Mesendoderm (in vitro differentiated cells): ENCODE measurements at regions not wholly inside any gene's neighbourhood (a gene's known extent, or its start where the extent isn't known, plus 50 kb on each side); places are given as distances from the start of the nearest gene placed in this dataset.

Experiments used
- DNase-seq: peaks from one replicate; pipeline ENCODE4 v3.0.0; 2013
- H2AK5ac ChIP-seq: 2 replicates; pipeline ENCODE4 v1.6.1; 2013; ENCODE audit warnings: low read length, inconsistent platforms
- H2BK120ac ChIP-seq: 2 replicates; pipeline ENCODE4 v1.6.1; 2013; ENCODE audit warnings: low read depth, mild to moderate bottlenecking, low read length, moderate library complexity, mixed read lengths
- H2BK15ac ChIP-seq: replicated peaks from 2 replicates; pipeline ENCODE4 v1.6.1; 2013; ENCODE audit warnings: low read depth, mild to moderate bottlenecking, moderate library complexity
- H2BK5ac ChIP-seq: 2 replicates; pipeline ENCODE4 v1.6.1; 2013; ENCODE audit warnings: low read length, inconsistent platforms
- H3K18ac ChIP-seq: 2 replicates; pipeline ENCODE4 v1.6.1; 2013; ENCODE audit warnings: mild to moderate bottlenecking, low read length, mixed read lengths
- H3K23ac ChIP-seq: one replicate; pipeline ENCODE4 v1.6.1; 2013; ENCODE audit warnings: low read length
- H3K27ac ChIP-seq: 2 replicates; pipeline ENCODE4 v1.5.1; 2013; ENCODE audit warnings: low read depth, mild to moderate bottlenecking, inconsistent platforms, low read length, moderate library complexity
- H3K27me3 ChIP-seq: 2 replicates; pipeline ENCODE4 v1.6.1; 2013; ENCODE audit warnings: low read length, control low read depth, mild to moderate bottlenecking, inconsistent platforms; ENCODE audit not compliant: insufficient read depth, poor library complexity
- H3K36me3 ChIP-seq: 2 replicates; pipeline ENCODE4 v1.6.1; 2013; ENCODE audit warnings: low read length, inconsistent platforms; ENCODE audit not compliant: control insufficient read depth, insufficient read depth
- H3K4ac ChIP-seq: one replicate; pipeline ENCODE4 v1.6.1; 2013; ENCODE audit warnings: low read depth, mild to moderate bottlenecking, low read length, moderate library complexity
- H3K4me1 ChIP-seq: 2 replicates; pipeline ENCODE4 v1.6.1; 2013; ENCODE audit warnings: low read depth, low read length, inconsistent platforms; ENCODE audit not compliant: control insufficient read depth
- H3K4me2 ChIP-seq: 2 replicates; pipeline ENCODE4 v1.6.1; 2013; ENCODE audit warnings: low read length
- H3K4me3 ChIP-seq: 2 replicates; pipeline ENCODE4 v1.5.1; 2013; ENCODE audit warnings: mild to moderate bottlenecking, low read length
- H3K56ac ChIP-seq: one replicate; pipeline ENCODE4 v1.6.1; 2013; ENCODE audit warnings: low read length
- H3K79me1 ChIP-seq: 2 replicates; pipeline ENCODE4 v1.6.1; 2013; ENCODE audit warnings: low read length, inconsistent platforms
- H3K79me2 ChIP-seq: 2 replicates; pipeline ENCODE4 v1.6.1; 2013; ENCODE audit warnings: mild to moderate bottlenecking, low read length; ENCODE audit not compliant: control insufficient read depth, insufficient read depth
- H3K9ac ChIP-seq: 2 replicates; pipeline ENCODE4 v1.6.1; 2013; ENCODE audit warnings: low read length, inconsistent platforms
- H4K5ac ChIP-seq: one replicate; pipeline ENCODE4 v1.6.1; 2013; ENCODE audit warnings: low read length
- H4K8ac ChIP-seq: one replicate; pipeline ENCODE4 v1.6.1; 2013; ENCODE audit warnings: low read depth, mild to moderate bottlenecking, control low read depth, low read length, moderate library complexity
- WGBS: extraction: QIAGEN DNeasy Blood & Tissue Kit; methylation state at CpG from one replicate; pipeline ENCODE4 v1.1.7; 2013; ENCODE audit warnings: low lambda C conversion rate, missing lambda C conversion rate; ENCODE audit not compliant: insufficient coverage; ENCODE audit errors: extremely low coverage; 5-methylcytosine and 5-hydroxymethylcytosine counted together

- Histone ChIP-seq H3K4ac (no peak overlapping the region), H3K18ac (no peak overlapping the region), H3K27me3 (no peaks in the 10 kb centered on the region), H3K56ac (no peak overlapping the region), H2BK15ac (no peak overlapping the region), H3K9ac (no peak overlapping the region), H2BK120ac (no peak overlapping the region), H3K4me2 (no peak overlapping the region), H4K8ac (no peak overlapping the region), H3K79me1 (no peaks in the 10 kb centered on the region), H3K27ac (no peak overlapping the region), H2BK5ac (no peak overlapping the region), H3K4me1 (no peaks in the 10 kb centered on the region), H3K4me3 (no peak overlapping the region), H3K36me3 (no peaks in the 10 kb centered on the region), H3K79me2 (no peaks in the 10 kb centered on the region), H3K23ac (no peak overlapping the region), H2AK5ac (no peak overlapping the region), H4K5ac (no peak overlapping the region)
- no peak for DNase-seq
- WGBS, result no CpG with 5 or more reads among the region's 3 CpGs
Measured at GRCh38 chr6:167590193-167590592, 236.5 kb upstream of the AFDN start.
